HG03575 (cell line): ENCODE measurements at regions not wholly inside any gene's neighbourhood (a gene's known extent, or its start where the extent isn't known, plus 50 kb on each side); places are given as distances from the start of the nearest gene placed in this dataset.
"Not testable (repeated sequence)": the region's sequence is repeated elsewhere in the genome, so short reads cannot be mapped to it uniquely, and the experiment has no call there.

Source experiments
- ATAC-seq: cut with Tn5 transposase; IDR thresholded peaks from one replicate; pipeline ENCODE4 v1.9.1; 2021; ENCODE audit not compliant: unreplicated experiment, insufficient number of reproducible peaks, low FRiP score; ENCODE audit errors: extremely low read depth

GRCh38 chr3:29182828-29183227 is 98.0 kb upstream of the RBMS3 start:
- ATAC-seq, result not testable (repeated sequence)

- ATAC-seq, result no peak
These were observed 97.4 kb upstream of the RBMS3 start for GRCh38 chr3:29183346-29184087.

GRCh38 chr3:29185706-29186105 is 95.2 kb upstream of the RBMS3 start:
- no peak for ATAC-seq

GRCh38 chr3:29186131-29186599 is 94.7 kb upstream of the RBMS3 start:
- no peak for ATAC-seq

- ATAC-seq, result no peak
These were observed 93.7 kb upstream of the RBMS3 start for GRCh38 chr3:29186982-29187725.

- ATAC-seq, result no peak
These were observed 91.5 kb upstream of the RBMS3 start for GRCh38 chr3:29189328-29189727.

GRCh38 chr3:29194139-29194538 is 86.7 kb upstream of the RBMS3 start:
- ATAC-seq, result no peak

GRCh38 chr3:29195056-29195455 is 85.8 kb upstream of the RBMS3 start:
- ATAC-seq, result no peak

GRCh38 chr3:29201604-29202003 is 79.3 kb upstream of the RBMS3 start:
- no peak for ATAC-seq

- ATAC-seq, result no peak
These were observed 78.5 kb upstream of the RBMS3 start for GRCh38 chr3:29202378-29202777.

GRCh38 chr3:29203851-29204250 is 77.0 kb upstream of the RBMS3 start:
- ATAC-seq, result no peak

GRCh38 chr3:29207427-29207826 is 73.4 kb upstream of the RBMS3 start:
- ATAC-seq, result no peak

- no peak for ATAC-seq
These were observed 68.0 kb upstream of the RBMS3 start for GRCh38 chr3:29212789-29213433.

GRCh38 chr3:29214009-29214658 is 66.7 kb upstream of the RBMS3 start:
- no peak for ATAC-seq

- ATAC-seq, result no peak
These were observed 64.9 kb upstream of the RBMS3 start for GRCh38 chr3:29215948-29216347.

- no peak for ATAC-seq
These were observed 54.2 kb upstream of the RBMS3 start for GRCh38 chr3:29226706-29227105.

- no peak for ATAC-seq
These were observed 53.6 kb upstream of the RBMS3 start for GRCh38 chr3:29227307-29227706.
